GM18498 (cell line): ENCODE measurements at regions not wholly inside any gene's neighbourhood (a gene's known extent, or its start where the extent isn't known, plus 50 kb on each side); places are given as distances from the start of the nearest gene placed in this dataset.
"Not testable (repeated sequence)": the region's sequence is repeated elsewhere in the genome, so short reads cannot be mapped to it uniquely, and the experiment has no call there.

Experiments
- ATAC-seq: cut with Tn5 transposase; IDR thresholded peaks from one replicate; pipeline ENCODE4 v1.9.1; 2021; ENCODE audit warnings: mild to moderate bottlenecking, moderate library complexity; ENCODE audit not compliant: unreplicated experiment

GRCh38 chr17:64728041-64728695 lies 66.1 kb upstream of the SMURF2 start:
- ATAC-seq, result no peak

DNA sequence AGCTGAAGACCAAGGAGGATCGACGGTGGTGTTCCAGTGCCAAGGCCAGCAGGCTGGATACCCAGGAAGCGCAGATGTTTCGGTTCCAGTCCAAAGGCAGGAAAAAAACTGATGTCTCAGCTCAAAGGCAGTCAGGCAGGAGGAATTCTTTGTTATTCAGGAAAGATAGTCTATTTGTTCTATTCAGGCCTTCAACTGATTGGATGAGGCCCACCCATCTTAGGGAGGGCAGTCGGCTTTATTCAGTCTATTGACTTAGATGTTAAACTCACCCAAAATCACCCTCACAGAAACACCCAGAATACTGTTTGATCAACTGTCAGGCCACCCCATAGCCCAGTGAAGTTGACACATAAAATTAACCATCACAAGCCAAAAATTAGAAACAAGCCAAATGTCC lies 63.9 kb upstream of the SMURF2 start:
- ATAC-seq, result not testable (repeated sequence)

- ATAC-seq, result not testable (repeated sequence)
Measured at GRCh38 chr17:64724246-64724645, 62.1 kb upstream of the SMURF2 start.

DNA sequence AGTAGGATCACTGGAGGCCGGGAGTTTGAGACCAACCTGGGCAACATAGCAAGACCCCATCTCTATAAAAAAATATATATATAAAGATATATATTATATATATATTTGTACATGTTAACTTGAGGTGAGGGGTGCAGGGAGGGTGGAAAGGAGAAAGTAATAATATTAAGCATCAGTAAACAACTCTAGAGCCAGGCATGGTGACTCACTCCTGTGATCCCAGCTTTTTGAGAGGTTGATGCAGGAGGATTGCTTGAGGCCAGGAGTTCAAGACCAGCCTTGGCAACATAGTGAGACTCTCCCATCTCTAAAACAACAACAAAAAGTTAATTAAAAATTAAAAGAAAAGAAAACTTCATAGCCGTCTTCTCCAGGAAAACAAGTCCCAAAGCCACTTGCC lies 61.7 kb upstream of the SMURF2 start:
- ATAC-seq, result no peak

GRCh38 chr17:64721556-64721955 lies 59.4 kb upstream of the SMURF2 start:
- not testable (repeated sequence) for ATAC-seq

DNA sequence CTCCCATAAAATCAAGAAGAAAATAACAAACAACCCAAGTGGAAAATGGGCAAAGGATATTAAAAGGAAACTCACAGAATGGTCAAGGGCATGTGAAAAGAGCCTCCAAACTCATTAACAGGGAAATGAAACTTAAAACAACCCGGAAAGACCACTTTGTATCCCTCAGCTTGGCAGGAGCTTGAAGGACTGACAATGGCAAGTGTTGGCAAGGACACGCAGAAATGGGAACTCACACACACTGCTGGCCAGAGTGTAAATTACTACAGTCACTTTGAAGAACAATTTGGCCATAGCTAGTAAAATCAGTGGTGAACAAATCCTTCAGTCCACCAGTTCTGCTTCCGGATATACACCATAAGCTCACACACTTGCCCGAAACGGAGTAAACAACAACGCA lies 58.1 kb upstream of the SMURF2 start:
- ATAC-seq, result not testable (repeated sequence)

DNA sequence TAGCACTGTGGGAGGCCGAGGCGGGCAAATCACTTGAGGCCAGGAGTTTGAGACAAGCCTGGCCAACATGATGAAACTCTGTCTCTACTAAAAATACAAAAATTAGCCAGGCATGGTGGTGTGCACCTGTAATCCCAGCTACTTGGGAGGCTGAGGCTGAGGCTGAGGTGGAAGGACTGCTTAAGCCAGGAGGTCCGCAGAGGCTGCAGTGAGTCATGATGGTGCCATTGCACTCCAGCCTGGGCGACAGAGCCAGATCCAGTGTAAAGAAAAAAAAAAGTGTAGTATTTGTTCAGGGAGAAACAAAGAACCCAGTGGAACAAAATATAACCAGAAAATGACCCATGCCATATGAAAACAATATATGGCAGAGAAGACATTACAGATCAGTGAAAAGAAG lies 57.4 kb upstream of the SMURF2 start:
- ATAC-seq, result not testable (repeated sequence)

- not testable (repeated sequence) for ATAC-seq
Measured at GRCh38 chr17:64718816-64719215, 56.7 kb upstream of the SMURF2 start.

DNA sequence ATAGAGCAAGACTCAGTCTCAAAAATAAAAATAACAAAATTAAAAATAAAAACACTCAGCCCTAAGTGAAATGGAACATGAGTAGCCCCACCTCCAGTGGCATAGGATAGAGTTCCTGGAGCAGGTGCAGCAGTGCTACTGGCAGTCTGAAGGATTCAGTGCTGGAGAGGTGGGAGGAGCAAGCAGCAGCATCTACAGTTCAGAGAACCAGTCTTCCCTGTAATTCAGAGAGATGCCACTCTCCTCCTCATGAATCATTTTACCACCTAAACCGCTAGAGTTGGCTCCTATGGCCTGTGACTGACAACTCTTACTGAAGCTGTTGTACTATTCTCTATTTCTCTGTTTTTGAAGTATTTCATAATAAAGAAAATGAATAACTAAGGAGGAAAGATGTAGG lies 56.0 kb upstream of the SMURF2 start:
- ATAC-seq, result no peak

- not testable (repeated sequence) for ATAC-seq
Measured at GRCh38 chr17:64716496-64716895, 54.4 kb upstream of the SMURF2 start.

- ATAC-seq, result not testable (repeated sequence)
Measured at GRCh38 chr17:64713786-64714185, 51.7 kb upstream of the SMURF2 start.

- ATAC-seq, result not testable (repeated sequence)
Measured at GRCh38 chr17:64712557-64713351, 50.6 kb upstream of the SMURF2 start.
